ENCODE measurements at regions not wholly inside any gene's neighbourhood (a gene's known extent, or its start where the extent isn't known, plus 50 kb on each side); places are given as distances from the start of the nearest gene placed in this dataset.
"Not testable (repeated sequence)": the region's sequence is repeated elsewhere in the genome, so short reads cannot be mapped to it uniquely, and the experiment has no call there.

GRCh38 chr17:13788385-13788784, 186.7 kb upstream of the HS3ST3A1 start:
- DNase-seq = no peak

DNA sequence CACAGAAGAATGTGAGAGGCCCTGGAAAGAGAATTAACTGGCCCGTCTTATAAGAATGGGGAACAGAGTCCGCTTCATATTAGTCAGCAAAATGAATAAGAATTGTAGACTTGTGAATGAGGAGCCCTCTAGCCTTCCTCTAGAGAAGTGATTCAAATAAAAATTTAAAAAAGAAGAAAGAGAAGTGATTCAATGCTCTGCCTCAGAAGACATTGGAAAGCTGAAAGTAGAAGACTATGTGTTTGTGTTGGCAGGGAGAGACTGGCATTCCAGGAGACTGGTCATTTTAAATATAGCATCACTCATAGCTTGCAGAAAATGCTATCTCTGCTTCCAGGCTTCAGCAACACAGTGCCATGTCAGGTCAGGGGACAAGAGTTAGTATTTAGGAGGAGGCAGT, 190.6 kb upstream of the HS3ST3A1 start:
- DNase-seq = no peak

- DNase-seq = no peak
Measured at GRCh38 chr17:13793951-13794350, 192.2 kb upstream of the HS3ST3A1 start.

DNA sequence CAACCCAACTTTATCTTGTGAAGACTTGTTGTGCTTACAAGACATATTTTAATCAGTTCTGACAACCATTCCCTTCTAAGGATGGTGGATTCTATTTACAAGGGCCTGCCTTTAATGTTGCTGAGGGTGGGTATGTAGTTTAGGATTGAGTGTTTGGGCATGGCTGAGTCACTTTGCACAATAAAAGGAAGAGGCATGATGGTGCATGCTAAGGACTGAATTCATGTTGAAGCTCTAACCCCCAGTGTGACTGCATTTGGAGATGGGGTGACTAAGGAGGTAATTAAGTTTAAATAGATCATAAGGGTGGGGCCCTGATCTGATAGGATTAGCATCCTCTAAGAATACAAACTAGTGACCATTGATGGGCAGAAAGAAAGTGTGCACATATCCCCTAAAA, 196.1 kb upstream of the HS3ST3A1 start:
- DNase-seq = no peak

- no peak for DNase-seq
Measured at GRCh38 chr17:13806092-13806491, 204.4 kb upstream of the HS3ST3A1 start.

GRCh38 chr17:13807103-13807502, 205.4 kb upstream of the HS3ST3A1 start:
- no peak for DNase-seq

GRCh38 chr17:13812350-13812749, 210.6 kb upstream of the HS3ST3A1 start:
- DNase-seq = no peak

DNA sequence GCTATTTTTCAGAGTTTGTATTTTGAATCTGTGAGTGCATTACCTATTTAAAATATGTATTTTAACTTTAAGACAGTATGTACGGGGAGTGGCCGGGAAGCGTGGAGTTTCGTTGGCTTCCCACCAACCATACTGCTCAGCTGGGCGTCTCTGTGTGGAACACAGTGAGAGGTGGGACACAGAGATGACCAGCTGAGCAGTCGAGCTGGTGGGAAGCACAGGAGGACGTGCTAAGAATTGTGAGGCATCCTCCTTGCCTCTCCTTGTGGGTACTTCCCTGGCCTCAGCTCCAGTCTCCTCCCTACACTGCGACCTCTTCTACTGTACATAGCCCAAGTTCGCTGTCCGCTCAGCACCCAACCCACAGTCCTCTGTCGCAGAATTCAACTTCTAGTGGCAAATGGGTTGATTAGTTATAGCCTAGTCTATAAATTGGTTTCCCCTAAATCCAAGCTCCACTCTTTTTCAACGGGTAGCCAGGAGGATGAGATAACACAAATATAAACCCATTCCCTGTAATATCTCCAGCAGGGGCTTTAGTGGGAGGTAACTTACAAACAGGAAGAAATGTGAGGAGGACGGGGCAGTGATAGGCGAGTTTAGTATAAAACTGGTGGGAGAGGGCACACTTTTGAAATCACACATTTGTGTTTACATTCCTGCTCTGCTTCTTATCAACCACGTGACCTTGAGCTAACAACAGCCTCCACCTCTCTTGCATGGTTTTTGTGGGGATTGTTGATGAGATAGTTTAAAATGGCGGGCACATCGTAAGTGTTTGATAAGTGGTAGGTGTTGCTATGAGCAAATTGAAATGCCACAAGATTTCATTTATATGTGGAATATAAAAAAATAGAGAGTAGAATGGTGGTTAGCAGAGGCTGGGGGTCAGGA, 211.9 kb upstream of the HS3ST3A1 start:
- DNase-seq = no peak

GRCh38 chr17:13822700-13823099, 221.0 kb upstream of the HS3ST3A1 start:
- peak; percentile 77 for DNase-seq

- DNase-seq = no peak
Measured at GRCh38 chr17:13825526-13826040, 223.9 kb upstream of the HS3ST3A1 start.

GRCh38 chr17:13827118-13827517, 225.4 kb upstream of the HS3ST3A1 start:
- no peak for DNase-seq

- no peak for DNase-seq
Measured at GRCh38 chr17:13833921-13834320, 232.2 kb upstream of the HS3ST3A1 start.

GRCh38 chr17:13835151-13835550, 233.4 kb upstream of the HS3ST3A1 start:
- no peak for DNase-seq

DNA sequence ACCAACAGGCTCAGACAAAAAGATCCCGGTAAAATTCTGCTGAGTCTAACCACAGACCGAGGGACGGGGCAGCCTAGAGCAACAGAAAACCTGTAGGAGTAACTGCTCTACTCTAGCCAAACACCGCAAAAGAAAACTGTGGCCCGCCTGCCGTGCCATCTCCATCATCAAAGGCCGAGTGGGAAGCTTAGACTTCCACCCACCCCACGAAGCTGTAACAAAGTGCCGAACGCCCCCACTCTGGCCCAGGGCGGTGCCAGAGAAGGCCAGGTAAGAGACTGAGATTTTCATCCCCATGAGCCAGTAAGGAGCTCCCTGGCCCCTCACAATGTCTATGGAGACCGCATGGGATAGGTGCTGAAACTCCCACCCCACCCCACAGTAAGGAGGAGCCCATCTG, 231.9 kb upstream of the COX10 start:
- no peak for DNase-seq

GRCh38 chr17:13840254-13840653, 229.1 kb upstream of the COX10 start:
- DNase-seq = no peak

DNA sequence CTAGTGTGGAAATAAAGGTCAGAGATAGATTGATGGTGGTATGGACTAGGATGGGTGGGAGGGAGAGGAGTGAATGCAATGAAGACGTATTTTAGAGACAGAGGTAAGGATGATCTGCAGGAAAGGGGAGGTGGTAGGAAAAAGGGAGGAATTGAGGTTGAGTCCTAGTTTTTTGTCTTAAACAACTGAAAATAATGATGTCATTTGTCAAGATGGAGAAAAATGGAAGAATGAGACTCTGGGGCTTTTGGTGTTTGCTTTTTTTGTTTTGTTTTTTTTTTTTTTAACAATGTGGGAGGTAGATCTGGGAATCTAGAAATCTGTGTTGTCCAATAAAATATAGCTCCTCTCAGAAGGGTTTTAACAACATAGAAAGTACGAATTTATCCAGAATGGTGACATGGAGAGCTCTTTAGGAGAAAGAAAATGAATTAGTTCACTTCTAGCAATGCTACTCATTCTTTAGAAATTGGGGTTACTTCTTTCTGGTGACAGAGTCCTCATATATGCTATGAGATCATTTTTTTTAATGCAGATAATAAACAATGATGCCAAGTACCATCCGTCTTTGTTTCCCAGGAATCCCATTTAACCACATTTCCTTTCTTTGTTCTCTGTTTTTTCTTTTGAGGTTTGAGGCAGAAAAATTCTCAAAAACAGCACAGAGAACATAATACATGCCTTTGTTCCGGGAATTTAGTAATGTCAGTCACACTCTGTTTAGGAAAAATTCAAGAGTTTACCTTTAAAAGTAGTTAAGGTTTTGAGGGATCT, 225.3 kb upstream of the COX10 start:
- no peak for DNase-seq

DNA sequence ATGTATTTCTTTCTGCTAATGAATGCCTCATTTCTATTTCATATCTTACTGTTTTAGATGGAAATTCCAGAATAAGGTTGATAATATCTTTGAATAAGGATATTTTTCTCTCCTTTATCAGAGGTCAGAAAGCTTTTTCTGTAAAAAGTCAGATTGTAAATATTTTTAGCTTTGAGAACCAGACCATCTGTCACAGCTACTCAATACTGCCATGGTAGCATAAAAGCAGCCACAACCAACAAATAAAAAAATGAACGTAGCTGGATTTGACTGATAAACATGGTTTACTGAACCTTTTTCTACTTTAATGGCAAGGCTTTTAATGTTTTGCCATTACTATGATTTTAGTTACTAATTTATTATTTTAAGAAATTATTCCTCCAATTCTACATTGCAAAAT, 217.4 kb upstream of the COX10 start:
- DNase-seq = no peak

DNA sequence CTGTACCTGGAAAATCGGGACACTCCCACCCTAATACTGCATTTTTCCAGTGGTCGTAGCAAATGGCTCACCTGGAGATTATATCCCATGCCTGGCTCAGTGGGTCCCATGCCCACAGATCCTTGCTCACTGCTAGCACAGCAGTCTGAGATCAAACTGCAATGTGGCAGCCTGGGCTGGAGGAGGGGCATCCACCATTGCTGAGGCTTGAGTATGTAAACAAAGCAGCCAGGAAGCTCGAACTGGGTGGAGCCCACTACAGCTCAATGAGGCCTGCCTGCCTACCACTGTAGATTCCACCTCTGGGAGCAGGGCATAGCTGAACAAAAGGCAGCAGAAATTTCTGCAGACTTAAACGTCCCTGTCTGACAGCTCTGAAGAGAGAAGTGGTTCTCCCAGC, 213.6 kb upstream of the COX10 start:
- DNase-seq = not testable (repeated sequence)

GRCh38 chr17:13862346-13862745, 207.0 kb upstream of the COX10 start:
- no peak for DNase-seq

GRCh38 chr17:13863436-13863835, 205.9 kb upstream of the COX10 start:
- DNase-seq = no peak

GRCh38 chr17:13864521-13864920, 204.8 kb upstream of the COX10 start:
- no peak for DNase-seq

- DNase-seq = no peak
Measured at GRCh38 chr17:13865650-13866049, 203.7 kb upstream of the COX10 start.

DNA sequence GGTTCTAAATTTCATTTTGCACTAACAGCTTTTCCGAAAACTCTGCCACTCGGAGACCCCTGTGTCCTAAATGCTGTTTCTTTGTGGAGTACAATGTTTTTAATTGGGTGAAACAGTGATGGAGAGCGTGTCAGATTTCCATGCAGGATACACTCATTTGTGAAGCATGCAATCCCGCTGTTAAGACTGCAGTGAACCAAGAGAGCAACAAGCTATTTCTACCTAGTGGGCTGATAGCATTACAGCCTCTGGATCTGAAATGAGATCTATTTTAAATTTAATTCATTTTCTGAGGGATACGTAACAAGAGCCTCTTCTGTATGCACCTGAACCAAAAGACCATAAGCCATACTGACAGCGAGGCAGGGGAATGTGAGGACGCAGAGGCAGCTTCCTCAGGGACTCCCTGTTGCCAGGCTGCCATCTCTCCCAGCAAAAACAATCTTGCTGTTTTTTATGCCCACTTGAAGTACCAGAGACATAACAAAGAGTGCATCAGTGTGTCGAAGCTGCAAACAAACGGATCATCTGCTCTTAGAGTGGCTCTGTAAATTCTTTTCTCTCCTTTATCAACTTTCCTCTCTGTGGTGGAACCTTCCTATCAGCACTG, 199.9 kb upstream of the COX10 start:
- DNase-seq = no peak

- DNase-seq = no peak
Measured at GRCh38 chr17:13871261-13871660, 198.0 kb upstream of the COX10 start.
